ENCODE measurements at regions not wholly inside any gene's neighbourhood (a gene's known extent, or its start where the extent isn't known, plus 50 kb on each side); places are given as distances from the start of the nearest gene placed in this dataset.

DNA sequence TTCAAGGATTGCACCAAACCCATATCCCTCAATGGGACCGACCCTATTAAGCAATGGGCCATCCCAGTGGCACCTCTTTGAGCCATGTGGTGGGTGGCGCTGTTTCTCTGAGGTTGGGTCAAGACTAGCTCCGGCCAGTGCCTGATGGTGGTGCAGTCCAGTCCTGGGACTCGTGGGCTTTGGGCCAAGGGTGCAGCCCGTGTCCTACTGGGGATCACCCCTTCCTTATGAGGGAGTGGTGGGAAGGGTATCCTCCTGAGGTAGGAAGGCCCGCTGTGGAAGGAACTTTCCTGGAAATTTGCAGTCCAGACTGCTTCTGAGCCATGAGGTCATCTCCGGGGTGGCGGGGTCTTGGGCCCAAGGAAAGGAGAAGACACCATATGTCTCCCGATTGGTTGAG is 231.6 kb downstream of the SNRPN start:
- no peaks in the 10 kb centered on the region for H3K36me3 ChIP-seq (ENCODE audit: control insufficient read depth in 2 of 2, extremely low read depth in 1 of 2, insufficient read depth in 2 of 2, low read length in 2 of 2)
- BruUV-seq (replicated peaks) = no TSS peak
- peaks cover 8% of the 10 kb centered on the region for H3K9me3 ChIP-seq (replicated peaks; ENCODE audit: control insufficient read depth, insufficient read depth, low read length)
- CTCF ChIA-PET = no interaction called here
- H3K27ac ChIP-seq (ENCODE audit: insufficient read depth, low read depth, low read length) = no peak overlapping the region
- no peak overlapping the region for H3K4me3 ChIP-seq (replicated peaks in 1 of 3; ENCODE audit: insufficient read depth in 1 of 3, low read depth in 1 of 3, low read length in 3 of 3)
- H3K4me2 ChIP-seq (ENCODE audit: insufficient read depth, low read length) = no peak overlapping the region
- POLR2A ChIA-PET = no interaction called here
- H4K20me1 ChIP-seq (replicated peaks; ENCODE audit: control insufficient read depth, extremely low read depth, insufficient read depth, low read length) = no peaks in the 10 kb centered on the region
- DNase-seq (ENCODE audit: low read depth, low spot score) = no peak
- intact Hi-C loops (cut with micrococcal nuclease) (no loop called here), dilution Hi-C loops (cut with MboI; ENCODE audit: extremely low pct_ligation_motif_present, low sequenced_read_pairs) (no loop called here)
- no peaks in the 10 kb centered on the region for H3K9me1 ChIP-seq (replicated peaks; ENCODE audit: control insufficient read depth, extremely low read depth, insufficient read depth, low read length)
- H3K79me2 ChIP-seq (ENCODE audit: control insufficient read depth, insufficient read depth, low read length) = no peaks in the 10 kb centered on the region
- TF ChIP-seq JUN (IDR thresholded peaks at IDR 0.05; ENCODE audit: borderline replicate concordance, insufficient read depth, insufficient read length, low read depth) = no peak
- TF ChIP-seq, protein P1, sequence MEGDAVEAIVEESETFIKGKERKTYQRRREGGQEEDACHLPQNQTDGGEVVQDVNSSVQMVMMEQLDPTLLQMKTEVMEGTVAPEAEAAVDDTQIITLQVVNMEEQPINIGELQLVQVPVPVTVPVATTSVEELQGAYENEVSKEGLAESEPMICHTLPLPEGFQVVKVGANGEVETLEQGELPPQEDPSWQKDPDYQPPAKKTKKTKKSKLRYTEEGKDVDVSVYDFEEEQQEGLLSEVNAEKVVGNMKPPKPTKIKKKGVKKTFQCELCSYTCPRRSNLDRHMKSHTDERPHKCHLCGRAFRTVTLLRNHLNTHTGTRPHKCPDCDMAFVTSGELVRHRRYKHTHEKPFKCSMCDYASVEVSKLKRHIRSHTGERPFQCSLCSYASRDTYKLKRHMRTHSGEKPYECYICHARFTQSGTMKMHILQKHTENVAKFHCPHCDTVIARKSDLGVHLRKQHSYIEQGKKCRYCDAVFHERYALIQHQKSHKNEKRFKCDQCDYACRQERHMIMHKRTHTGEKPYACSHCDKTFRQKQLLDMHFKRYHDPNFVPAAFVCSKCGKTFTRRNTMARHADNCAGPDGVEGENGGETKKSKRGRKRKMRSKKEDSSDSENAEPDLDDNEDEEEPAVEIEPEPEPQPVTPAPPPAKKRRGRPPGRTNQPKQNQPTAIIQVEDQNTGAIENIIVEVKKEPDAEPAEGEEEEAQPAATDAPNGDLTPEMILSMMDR (IDR thresholded peaks at IDR 0.05; ENCODE audit: extremely low read depth in 1 of 2, insufficient read depth in 1 of 2, low read depth in 1 of 2, low read length in 2 of 2) = no peak
- TF ChIP-seq EZH2 (IDR thresholded peaks at IDR 0.05; ENCODE audit: borderline replicate concordance, low read depth, low read length, severe bottlenecking) = no peak
- TF ChIP-seq FOS (IDR thresholded peaks at IDR 0.05; ENCODE audit: borderline replicate concordance, insufficient read depth, low read length) = no peak
- TF ChIP-seq GATA2 (IDR thresholded peaks at IDR 0.05; ENCODE audit: insufficient read depth, insufficient read length, low read depth, low read length) = no peak
- TF ChIP-seq POLR2AphosphoS5 (IDR thresholded peaks at IDR 0.05; ENCODE audit: insufficient read depth, low read depth, low read length) = no peak
- TF ChIP-seq, protein P2, sequence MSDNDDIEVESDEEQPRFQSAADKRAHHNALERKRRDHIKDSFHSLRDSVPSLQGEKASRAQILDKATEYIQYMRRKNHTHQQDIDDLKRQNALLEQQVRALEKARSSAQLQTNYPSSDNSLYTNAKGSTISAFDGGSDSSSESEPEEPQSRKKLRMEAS (IDR thresholded peaks at IDR 0.05; ENCODE audit: insufficient read depth, insufficient read length) = no peak
- no peak for TF ChIP-seq POLR2A (IDR thresholded peaks at IDR 0.05; ENCODE audit: low read depth, low read length)
- TF ChIP-seq MYC (IDR thresholded peaks at IDR 0.05; ENCODE audit: low read depth, low read length) = no peak
- no peaks in the 10 kb centered on the region for H3K4me1 ChIP-seq (ENCODE audit: control insufficient read depth, extremely low read depth, insufficient read depth, low read length)
- FAIRE-seq = no peak
- H3K9ac ChIP-seq (replicated peaks; ENCODE audit: extremely low read depth, insufficient read depth, low read length) = no peak overlapping the region
- H3K27me3 ChIP-seq (ENCODE audit: control insufficient read depth in 2 of 2, insufficient read depth in 2 of 2, low read length in 2 of 2) = no peaks in the 10 kb centered on the region
- H2AFZ ChIP-seq (ENCODE audit: low read depth, low read length) = no peak overlapping the region
